Panc1 (cell line): ENCODE measurements at regions not wholly inside any gene's neighbourhood (a gene's known extent, or its start where the extent isn't known, plus 50 kb on each side); places are given as distances from the start of the nearest gene placed in this dataset.

Source experiments
- POLR2AphosphoS5 ChIP-seq: IDR thresholded peaks from 2 replicates; pipeline ENCODE4 v1.6.1; 2012; ENCODE audit warnings: mild to moderate bottlenecking, low read depth, low read length, moderate library complexity
- TF ChIP-seq, protein P1 (sequence below): fragments of 450-650 bp; IDR thresholded peaks from 2 replicates; pipeline ENCODE4 v1.5.1; 2017; ENCODE audit warnings: mild to moderate bottlenecking
- TF ChIP-seq, protein P2 (sequence below), 2 experiments: IDR thresholded peaks; 2 replicates each; pipeline ENCODE4 v1.6.1; 2011 to 2012; ENCODE audit warnings: low read depth in 2 of 2, control low read depth in 1 of 2, low read length in 1 of 2, mild to moderate bottlenecking in 1 of 2, moderate library complexity in 1 of 2; ENCODE audit not compliant: insufficient read depth in 1 of 2

DNA sequence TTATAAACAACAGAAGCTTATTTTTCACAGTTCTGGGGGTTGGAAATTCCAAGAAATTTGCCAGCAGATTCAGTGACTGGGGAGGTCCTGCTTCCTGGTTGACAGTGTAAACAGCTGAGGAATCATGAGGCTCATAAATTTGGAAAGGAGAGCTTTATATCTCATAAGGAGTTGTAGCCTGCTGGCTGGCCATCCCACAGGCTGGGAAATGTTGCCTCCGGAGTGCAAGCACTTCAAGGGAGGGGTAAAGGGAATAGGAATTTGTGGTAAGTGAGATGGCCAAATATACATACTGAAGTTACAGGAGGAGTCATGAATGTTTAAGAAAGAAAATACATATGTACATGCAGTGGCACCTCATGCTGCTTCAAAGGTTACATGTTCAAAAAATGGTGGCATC is 217.2 kb upstream of the CBLB start:
- TF ChIP-seq, protein P1, sequence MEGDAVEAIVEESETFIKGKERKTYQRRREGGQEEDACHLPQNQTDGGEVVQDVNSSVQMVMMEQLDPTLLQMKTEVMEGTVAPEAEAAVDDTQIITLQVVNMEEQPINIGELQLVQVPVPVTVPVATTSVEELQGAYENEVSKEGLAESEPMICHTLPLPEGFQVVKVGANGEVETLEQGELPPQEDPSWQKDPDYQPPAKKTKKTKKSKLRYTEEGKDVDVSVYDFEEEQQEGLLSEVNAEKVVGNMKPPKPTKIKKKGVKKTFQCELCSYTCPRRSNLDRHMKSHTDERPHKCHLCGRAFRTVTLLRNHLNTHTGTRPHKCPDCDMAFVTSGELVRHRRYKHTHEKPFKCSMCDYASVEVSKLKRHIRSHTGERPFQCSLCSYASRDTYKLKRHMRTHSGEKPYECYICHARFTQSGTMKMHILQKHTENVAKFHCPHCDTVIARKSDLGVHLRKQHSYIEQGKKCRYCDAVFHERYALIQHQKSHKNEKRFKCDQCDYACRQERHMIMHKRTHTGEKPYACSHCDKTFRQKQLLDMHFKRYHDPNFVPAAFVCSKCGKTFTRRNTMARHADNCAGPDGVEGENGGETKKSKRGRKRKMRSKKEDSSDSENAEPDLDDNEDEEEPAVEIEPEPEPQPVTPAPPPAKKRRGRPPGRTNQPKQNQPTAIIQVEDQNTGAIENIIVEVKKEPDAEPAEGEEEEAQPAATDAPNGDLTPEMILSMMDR = no peak
- no peak for TF ChIP-seq POLR2AphosphoS5
- TF ChIP-seq, protein P2, sequence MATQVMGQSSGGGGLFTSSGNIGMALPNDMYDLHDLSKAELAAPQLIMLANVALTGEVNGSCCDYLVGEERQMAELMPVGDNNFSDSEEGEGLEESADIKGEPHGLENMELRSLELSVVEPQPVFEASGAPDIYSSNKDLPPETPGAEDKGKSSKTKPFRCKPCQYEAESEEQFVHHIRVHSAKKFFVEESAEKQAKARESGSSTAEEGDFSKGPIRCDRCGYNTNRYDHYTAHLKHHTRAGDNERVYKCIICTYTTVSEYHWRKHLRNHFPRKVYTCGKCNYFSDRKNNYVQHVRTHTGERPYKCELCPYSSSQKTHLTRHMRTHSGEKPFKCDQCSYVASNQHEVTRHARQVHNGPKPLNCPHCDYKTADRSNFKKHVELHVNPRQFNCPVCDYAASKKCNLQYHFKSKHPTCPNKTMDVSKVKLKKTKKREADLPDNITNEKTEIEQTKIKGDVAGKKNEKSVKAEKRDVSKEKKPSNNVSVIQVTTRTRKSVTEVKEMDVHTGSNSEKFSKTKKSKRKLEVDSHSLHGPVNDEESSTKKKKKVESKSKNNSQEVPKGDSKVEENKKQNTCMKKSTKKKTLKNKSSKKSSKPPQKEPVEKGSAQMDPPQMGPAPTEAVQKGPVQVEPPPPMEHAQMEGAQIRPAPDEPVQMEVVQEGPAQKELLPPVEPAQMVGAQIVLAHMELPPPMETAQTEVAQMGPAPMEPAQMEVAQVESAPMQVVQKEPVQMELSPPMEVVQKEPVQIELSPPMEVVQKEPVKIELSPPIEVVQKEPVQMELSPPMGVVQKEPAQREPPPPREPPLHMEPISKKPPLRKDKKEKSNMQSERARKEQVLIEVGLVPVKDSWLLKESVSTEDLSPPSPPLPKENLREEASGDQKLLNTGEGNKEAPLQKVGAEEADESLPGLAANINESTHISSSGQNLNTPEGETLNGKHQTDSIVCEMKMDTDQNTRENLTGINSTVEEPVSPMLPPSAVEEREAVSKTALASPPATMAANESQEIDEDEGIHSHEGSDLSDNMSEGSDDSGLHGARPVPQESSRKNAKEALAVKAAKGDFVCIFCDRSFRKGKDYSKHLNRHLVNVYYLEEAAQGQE (IDR thresholded peaks at IDR 0.05; ENCODE audit: insufficient read depth in 1 of 2, low read depth in 2 of 2, low read length in 1 of 2) = no peak
